LHCN-M2 (cell line): ENCODE measurements at regions not wholly inside any gene's neighbourhood (a gene's known extent, or its start where the extent isn't known, plus 50 kb on each side); places are given as distances from the start of the nearest gene placed in this dataset.
"Not testable (repeated sequence)": the region's sequence is repeated elsewhere in the genome, so short reads cannot be mapped to it uniquely, and the experiment has no call there.

Experiments used
- DNase-seq: peaks from one replicate; pipeline ENCODE4 v3.0.0-alpha.2; 2012; ENCODE audit warnings: low read depth

GRCh38 chr21:41611966-41612606, 104.1 kb upstream of the TMPRSS2 start:
- no peak for DNase-seq

GRCh38 chr21:41611441-41611840, 103.5 kb upstream of the TMPRSS2 start:
- no peak for DNase-seq

GRCh38 chr21:41610840-41611115, 102.8 kb upstream of the TMPRSS2 start:
- not testable (repeated sequence) for DNase-seq

GRCh38 chr21:41610042-41610839, 102.3 kb upstream of the TMPRSS2 start:
- DNase-seq = peak; percentile 48

- DNase-seq = no peak
Measured at GRCh38 chr21:41606706-41607105, 98.7 kb upstream of the TMPRSS2 start.

GRCh38 chr21:41605934-41606285, 98.0 kb upstream of the TMPRSS2 start:
- DNase-seq = no peak

- DNase-seq = no peak
Measured at GRCh38 chr21:41605178-41605933, 97.4 kb upstream of the TMPRSS2 start.

- DNase-seq = no peak
Measured at GRCh38 chr21:41604583-41605041, 96.7 kb upstream of the TMPRSS2 start.

- no peak for DNase-seq
Measured at GRCh38 chr21:41603476-41603875, 95.5 kb upstream of the TMPRSS2 start.

- no peak for DNase-seq
Measured at GRCh38 chr21:41602531-41602930, 94.6 kb upstream of the TMPRSS2 start.

GRCh38 chr21:41601573-41602368, 93.8 kb upstream of the TMPRSS2 start:
- DNase-seq = no peak

- DNase-seq = no peak
Measured at GRCh38 chr21:41600961-41601572, 93.1 kb upstream of the TMPRSS2 start.

GRCh38 chr21:41600556-41600955, 92.6 kb upstream of the TMPRSS2 start:
- DNase-seq = no peak

GRCh38 chr21:41600116-41600515, 92.2 kb upstream of the TMPRSS2 start:
- DNase-seq = no peak

- no peak for DNase-seq
Measured at GRCh38 chr21:41598561-41599431, 90.8 kb upstream of the TMPRSS2 start.

- DNase-seq = no peak
Measured at GRCh38 chr21:41597811-41598231, 89.9 kb upstream of the TMPRSS2 start.

- DNase-seq = no peak
Measured at GRCh38 chr21:41597227-41597626, 89.3 kb upstream of the TMPRSS2 start.

GRCh38 chr21:41596241-41596925, 88.4 kb upstream of the TMPRSS2 start:
- no peak for DNase-seq

GRCh38 chr21:41594268-41594667, 86.3 kb upstream of the TMPRSS2 start:
- no peak for DNase-seq

- DNase-seq = no peak
Measured at GRCh38 chr21:41593760-41594138, 85.8 kb upstream of the TMPRSS2 start.
